ENCODE measurements at regions not wholly inside any gene's neighbourhood (a gene's known extent, or its start where the extent isn't known, plus 50 kb on each side); places are given as distances from the start of the nearest gene placed in this dataset.
A peak's percentile ranks its signal among the peaks of the same experiment; 100 is the strongest.

GRCh38 chr7:46343802-46344201 lies 422.7 kb upstream of the IGFBP3 start:
- Histone ChIP-seq H3K23ac (ENCODE audit: low read length) (no peak overlapping the region), H3K4me3 (ENCODE audit: low read depth, low read length) (no peak overlapping the region), H3K4me1 (ENCODE audit: control insufficient read depth in 1 of 2, insufficient read depth in 2 of 2, low read length in 2 of 2) (peaks cover 0 to 3% of the 10 kb centered on the region in 2 experiments), H3K4me2 (ENCODE audit: low read length) (no peak overlapping the region), H3K9me3 (ENCODE audit: insufficient read depth, low read depth, low read length) (no peaks in the 10 kb centered on the region), H3K36me3 (ENCODE audit: control insufficient read depth in 1 of 2, insufficient read depth in 2 of 2, low read length in 2 of 2) (no peaks in the 10 kb centered on the region), H3K79me2 (ENCODE audit: control insufficient read depth, insufficient read depth, low read length, poor library complexity) (no peaks in the 10 kb centered on the region), H2BK5ac (ENCODE audit: low read depth, low read length, poor library complexity) (no peak overlapping the region), H3K9ac (ENCODE audit: low read length) (no peak overlapping the region), H3K27me3 (ENCODE audit: insufficient read depth, low read length) (no peaks in the 10 kb centered on the region), H4K91ac (ENCODE audit: low read depth, low read length) (no peak overlapping the region), H3K79me1 (ENCODE audit: low read length) (peaks cover 4% of the 10 kb centered on the region), H4K12ac (ENCODE audit: low read depth, low read length) (no peak overlapping the region), H2BK120ac (ENCODE audit: insufficient read depth, low read length, poor library complexity) (no peak overlapping the region), H3K14ac (ENCODE audit: low read length) (no peak overlapping the region), H3K4ac (ENCODE audit: low read depth, low read length) (no peak overlapping the region), H2BK12ac (ENCODE audit: low read length) (no peak overlapping the region), H3K18ac (ENCODE audit: low read length) (no peak overlapping the region), H3K27ac (ENCODE audit: low read depth, low read length) (no peak overlapping the region), H2AFZ (ENCODE audit: insufficient read depth, low read length, poor library complexity) (no peak overlapping the region), H4K8ac (ENCODE audit: low read depth, low read length) (no peak overlapping the region), H2AK5ac (ENCODE audit: low read length) (no peak overlapping the region)
- no CpG with 5 or more reads among the region's 1 CpG for WGBS (ENCODE audit: extremely low coverage, insufficient coverage, insufficient read length)
- no peak for DNase-seq

DNA sequence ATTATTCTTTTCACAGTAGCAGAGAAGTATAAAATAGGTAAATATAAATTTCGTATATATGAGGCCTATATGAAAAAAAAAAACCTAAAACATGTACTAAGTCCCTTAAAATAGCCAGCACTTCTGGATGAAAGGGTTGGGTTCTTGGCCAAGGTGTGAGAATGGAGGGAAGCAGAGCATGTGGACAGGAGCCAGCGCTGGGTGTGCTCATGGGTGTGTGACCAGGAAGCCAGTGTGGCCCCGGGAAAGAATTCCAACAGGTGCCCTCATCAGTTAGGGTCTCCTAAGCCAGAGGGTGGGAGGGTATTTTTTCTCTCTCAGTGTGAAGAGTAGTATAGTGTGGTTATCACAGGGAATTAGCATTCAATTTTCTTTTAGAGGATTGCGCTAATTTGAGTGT lies 401.9 kb upstream of the IGFBP3 start:
- no CpG with 5 or more reads among the region's 4 CpGs for WGBS (ENCODE audit: extremely low coverage, insufficient coverage, insufficient read length)
- no peak overlapping the region for H3K9ac ChIP-seq (ENCODE audit: low read length)

GRCh38 chr7:46321556-46322205 lies 400.6 kb upstream of the IGFBP3 start:
- Histone ChIP-seq H3K14ac (ENCODE audit: low read length) (peak overlapping the region; percentile 85), H3K79me1 (ENCODE audit: low read length) (peaks cover 14% of the 10 kb centered on the region), H2AK5ac (ENCODE audit: low read length) (peak overlapping the region; percentile 25), H3K27ac (ENCODE audit: low read depth, low read length) (peak overlapping the region; percentile 59), H3K18ac (ENCODE audit: low read length) (peak overlapping the region; percentile 8), H2BK12ac (ENCODE audit: low read length) (peak overlapping the region; percentile 55), H3K36me3 (ENCODE audit: control insufficient read depth in 1 of 2, insufficient read depth in 2 of 2, low read length in 2 of 2) (no peaks in the 10 kb centered on the region), H2BK5ac (ENCODE audit: low read depth, low read length, poor library complexity) (peak overlapping the region; percentile 38), H3K9ac (ENCODE audit: low read length) (no peak overlapping the region), H2BK120ac (ENCODE audit: insufficient read depth, low read length, poor library complexity) (peak overlapping the region; percentile 47), H3K4ac (ENCODE audit: low read depth, low read length) (no peak overlapping the region), H3K27me3 (ENCODE audit: insufficient read depth, low read length) (no peaks in the 10 kb centered on the region), H3K4me3 (ENCODE audit: low read depth, low read length) (no peak overlapping the region), H3K23ac (ENCODE audit: low read length) (no peak overlapping the region), H4K12ac (ENCODE audit: low read depth, low read length) (no peak overlapping the region), H3K79me2 (ENCODE audit: control insufficient read depth, insufficient read depth, low read length, poor library complexity) (no peaks in the 10 kb centered on the region), H4K91ac (ENCODE audit: low read depth, low read length) (peak overlapping the region; percentile 64), H3K4me1 (ENCODE audit: control insufficient read depth in 1 of 2, insufficient read depth in 2 of 2, low read length in 2 of 2) (peaks cover 0 to 6% of the 10 kb centered on the region in 2 experiments), H3K9me3 (ENCODE audit: insufficient read depth, low read depth, low read length) (no peaks in the 10 kb centered on the region), H3K4me2 (ENCODE audit: low read length) (no peak overlapping the region), H2AFZ (ENCODE audit: insufficient read depth, low read length, poor library complexity) (no peak overlapping the region), H4K8ac (ENCODE audit: low read depth, low read length) (peak overlapping the region; percentile 12)
- peak; percentile 54 to 69 for DNase-seq
- WGBS (ENCODE audit: extremely low coverage, insufficient coverage, insufficient read length), result no CpG with 5 or more reads among the region's 11 CpGs

More for the DNA sequence above, 401.9 kb upstream of the IGFBP3 start:
- H3K4ac ChIP-seq (ENCODE audit: low read depth, low read length), result no peak overlapping the region
- H3K4me2 ChIP-seq (ENCODE audit: low read length), result no peak overlapping the region
- no peak overlapping the region for H3K23ac ChIP-seq (ENCODE audit: low read length)
- H3K27me3 ChIP-seq (ENCODE audit: insufficient read depth, low read length), result no peaks in the 10 kb centered on the region
- peak overlapping the region; percentile 96 for H2BK12ac ChIP-seq (ENCODE audit: low read length)
- H3K18ac ChIP-seq (ENCODE audit: low read length), result peak overlapping the region; percentile 66
- no peaks in the 10 kb centered on the region for H3K79me2 ChIP-seq (ENCODE audit: control insufficient read depth, insufficient read depth, low read length, poor library complexity)
- H2BK5ac ChIP-seq (ENCODE audit: low read depth, low read length, poor library complexity), result peak overlapping the region; percentile 21
- H2AK5ac ChIP-seq (ENCODE audit: low read length), result peak overlapping the region; percentile 92
- peak overlapping the region; percentile 47 for H3K14ac ChIP-seq (ENCODE audit: low read length)
- H2BK120ac ChIP-seq (ENCODE audit: insufficient read depth, low read length, poor library complexity), result no peak overlapping the region
- no peaks in the 10 kb centered on the region for H3K36me3 ChIP-seq (ENCODE audit: control insufficient read depth in 1 of 2, insufficient read depth in 2 of 2, low read length in 2 of 2)
- H3K79me1 ChIP-seq (ENCODE audit: low read length), result peaks cover 14% of the 10 kb centered on the region
- peak overlapping the region; percentile 68 for H4K91ac ChIP-seq (ENCODE audit: low read depth, low read length)
- no peak overlapping the region for H4K12ac ChIP-seq (ENCODE audit: low read depth, low read length)
- H3K27ac ChIP-seq (ENCODE audit: low read depth, low read length), result no peak overlapping the region
- no peaks in the 10 kb centered on the region for H3K9me3 ChIP-seq (ENCODE audit: insufficient read depth, low read depth, low read length)
- no peak overlapping the region for H4K8ac ChIP-seq (ENCODE audit: low read depth, low read length)
- H2AFZ ChIP-seq (ENCODE audit: insufficient read depth, low read length, poor library complexity), result no peak overlapping the region
- H3K4me3 ChIP-seq (ENCODE audit: low read depth, low read length), result no peak overlapping the region
- peaks cover 0 to 6% of the 10 kb centered on the region in 2 experiments for H3K4me1 ChIP-seq (ENCODE audit: control insufficient read depth in 1 of 2, insufficient read depth in 2 of 2, low read length in 2 of 2)
- DNase-seq, result no peak

GRCh38 chr7:46320956-46321355 lies 399.9 kb upstream of the IGFBP3 start:
- Histone ChIP-seq H3K9ac (ENCODE audit: low read length) (no peak overlapping the region), H3K27me3 (ENCODE audit: insufficient read depth, low read length) (no peaks in the 10 kb centered on the region), H2AFZ (ENCODE audit: insufficient read depth, low read length, poor library complexity) (peak overlapping the region; percentile 27), H3K4ac (ENCODE audit: low read depth, low read length) (no peak overlapping the region), H3K36me3 (ENCODE audit: control insufficient read depth in 1 of 2, insufficient read depth in 2 of 2, low read length in 2 of 2) (no peaks in the 10 kb centered on the region), H3K4me3 (ENCODE audit: low read depth, low read length) (no peak overlapping the region), H2BK5ac (ENCODE audit: low read depth, low read length, poor library complexity) (peak overlapping the region; percentile 73), H3K9me3 (ENCODE audit: insufficient read depth, low read depth, low read length) (no peaks in the 10 kb centered on the region), H3K27ac (ENCODE audit: low read depth, low read length) (peak overlapping the region; percentile 59), H3K79me2 (ENCODE audit: control insufficient read depth, insufficient read depth, low read length, poor library complexity) (no peaks in the 10 kb centered on the region), H3K23ac (ENCODE audit: low read length) (no peak overlapping the region), H4K12ac (ENCODE audit: low read depth, low read length) (no peak overlapping the region), H3K79me1 (ENCODE audit: low read length) (peaks cover 14% of the 10 kb centered on the region), H3K4me1 (ENCODE audit: control insufficient read depth in 1 of 2, insufficient read depth in 2 of 2, low read length in 2 of 2) (peaks cover 0 to 6% of the 10 kb centered on the region in 2 experiments), H3K14ac (ENCODE audit: low read length) (peak overlapping the region; percentile 85), H2BK12ac (ENCODE audit: low read length) (no peak overlapping the region), H4K8ac (ENCODE audit: low read depth, low read length) (peak overlapping the region; percentile 64), H2AK5ac (ENCODE audit: low read length) (peak overlapping the region; percentile 31), H2BK120ac (ENCODE audit: insufficient read depth, low read length, poor library complexity) (peak overlapping the region; percentile 81), H3K18ac (ENCODE audit: low read length) (no peak overlapping the region), H3K4me2 (ENCODE audit: low read length) (no peak overlapping the region), H4K91ac (ENCODE audit: low read depth, low read length) (peak overlapping the region; percentile 90)
- no peak for DNase-seq
- WGBS (ENCODE audit: extremely low coverage, insufficient coverage, insufficient read length), result no CpG with 5 or more reads among the region's 3 CpGs
